Hepatocyte (in vitro differentiated cells): ENCODE measurements at regions not wholly inside any gene's neighbourhood (a gene's known extent, or its start where the extent isn't known, plus 50 kb on each side); places are given as distances from the start of the nearest gene placed in this dataset.

Experiments
- CTCF ChIP-seq: fragments of 200-600 bp; sonication (generic); IDR thresholded peaks from 2 replicates; pipeline ENCODE4 v1.5.1; 2016; ENCODE audit warnings: antibody characterized with exemption, mild to moderate bottlenecking; ENCODE audit not compliant: poor library complexity
- EZH2 ChIP-seq: fragments of 200-600 bp; sonication (generic); IDR thresholded peaks from 2 replicates; pipeline ENCODE4 v1.6.1; 2016; ENCODE audit warnings: antibody characterized with exemption, mild to moderate bottlenecking, borderline replicate concordance
- EZH2phosphoT487 ChIP-seq: fragments of 200-600 bp; sonication (generic); IDR thresholded peaks from one replicate; pipeline ENCODE4 v1.6.1; 2018; ENCODE audit warnings: antibody characterized with exemption, mild to moderate bottlenecking, low read depth, moderate library complexity; ENCODE audit not compliant: unreplicated experiment, severe bottlenecking

GRCh38 chr2:183937220-183937619 lies 661.1 kb upstream of the ZNF804A start:
- TF ChIP-seq CTCF: no peak
- TF ChIP-seq EZH2phosphoT487: no peak
- TF ChIP-seq EZH2: no peak
